IMR-90 (cell line): ENCODE measurements at regions not wholly inside any gene's neighbourhood (a gene's known extent, or its start where the extent isn't known, plus 50 kb on each side); places are given as distances from the start of the nearest gene placed in this dataset.
A peak's percentile ranks its signal among the peaks of the same experiment; 100 is the strongest.

ENCODE experiments used
- ATAC-seq: fragments of 200-7000 bp; cut with Tn5 transposase; 2 replicates; pipeline ENCODE4 v1.9.1; 2020; ENCODE audit warnings: low read depth, mild to moderate bottlenecking, moderate library complexity
- BruUV-seq: library from RNA; stranded (reverse); fragments of 400-500 nt; replicated peaks from 2 replicates; lab custom pipeline; 2021; lab: Mats Ljungman, UMichigan
- CTCF ChIA-PET: fragments of 300-600 bp; formaldehyde crosslinking; extraction: SDS; loops from one replicate; lab custom pipeline; 2021; ENCODE audit warnings: antibody characterized with exemption; lab: Yijun Ruan, JAX
- POLR2A ChIA-PET: fragments of 300-600 bp; sonication (Branson Sonifier 250); formaldehyde crosslinking; loops from one replicate; lab custom pipeline; 2022; ENCODE audit warnings: antibody characterized with exemption; ENCODE audit not compliant: unreplicated experiment; lab: Charles Lee
- DNase-seq: peaks from one replicate; pipeline ENCODE4 v3.0.0; 2013
- H2AFZ ChIP-seq: replicated peaks from 2 replicates; pipeline ENCODE3; 2013; ENCODE audit warnings: low read length, mild to moderate bottlenecking; ENCODE audit not compliant: poor library complexity
- H2AK5ac ChIP-seq: 2 replicates; pipeline ENCODE4 v1.6.1; 2013; ENCODE audit warnings: low read depth, low read length, inconsistent platforms
- H2AK9ac ChIP-seq: replicated peaks from 2 replicates; pipeline ENCODE3; 2013; ENCODE audit warnings: mild to moderate bottlenecking, low read depth, low read length, moderate library complexity; ENCODE audit not compliant: poor library complexity
- H2BK120ac ChIP-seq: 2 replicates; pipeline ENCODE4 v1.6.1; 2013; ENCODE audit warnings: low read depth, low read length, inconsistent platforms
- H2BK15ac ChIP-seq: 3 replicates; pipeline ENCODE4 v1.6.1; 2013; ENCODE audit warnings: low read depth, low read length, inconsistent platforms
- H2BK20ac ChIP-seq: 2 replicates; pipeline ENCODE4 v1.6.1; 2013; ENCODE audit warnings: low read depth, mild to moderate bottlenecking, inconsistent platforms, low read length, moderate library complexity
- H2BK5ac ChIP-seq: 2 replicates; pipeline ENCODE4 v1.6.1; 2013; ENCODE audit warnings: mild to moderate bottlenecking, low read depth, low read length, inconsistent platforms; ENCODE audit not compliant: poor library complexity, severe bottlenecking
- H3K14ac ChIP-seq: replicated peaks from 2 replicates; pipeline ENCODE4 v1.6.1; 2013; ENCODE audit warnings: low read depth, low read length, inconsistent platforms
- H3K18ac ChIP-seq: 2 replicates; pipeline ENCODE4 v1.6.1; 2013; ENCODE audit warnings: low read depth, low read length, control low read depth
- H3K23ac ChIP-seq: 2 replicates; pipeline ENCODE4 v1.6.1; 2013; ENCODE audit warnings: low read depth, low read length, inconsistent platforms
- H3K27ac ChIP-seq: 2 replicates; pipeline ENCODE4 v1.5.1; 2013; ENCODE audit warnings: mild to moderate bottlenecking, control low read depth, low read length; ENCODE audit not compliant: insufficient read depth
- H3K27me3 ChIP-seq: 2 replicates; pipeline ENCODE4 v1.6.1; 2013; ENCODE audit warnings: low read length; ENCODE audit not compliant: control insufficient read depth, insufficient read depth
- H3K36me3 ChIP-seq: 2 replicates; pipeline ENCODE4 v1.6.1; 2013; ENCODE audit warnings: low read length, mixed read lengths; ENCODE audit not compliant: control insufficient read depth, insufficient read depth
- H3K4ac ChIP-seq: 2 replicates; pipeline ENCODE4 v1.6.1; 2013; ENCODE audit warnings: low read depth, low read length, inconsistent platforms
- H3K4me1 ChIP-seq: 2 replicates; pipeline ENCODE4 v1.6.1; 2013; ENCODE audit warnings: low read length, mixed read lengths; ENCODE audit not compliant: control insufficient read depth, insufficient read depth
- H3K4me2 ChIP-seq: 2 replicates; pipeline ENCODE4 v1.6.1; 2013; ENCODE audit warnings: low read depth, mild to moderate bottlenecking, control low read depth, low read length, moderate library complexity
- H3K4me3 ChIP-seq: 2 replicates; pipeline ENCODE4 v1.5.1; 2013; ENCODE audit warnings: low read depth, mild to moderate bottlenecking, control low read depth, low read length, moderate library complexity; ENCODE audit not compliant: insufficient read depth
- H3K56ac ChIP-seq: 2 replicates; pipeline ENCODE4 v1.6.1; 2013; ENCODE audit warnings: low read length, inconsistent platforms; ENCODE audit not compliant: insufficient read depth; ENCODE audit errors: extremely low read depth
- H3K79me1 ChIP-seq, 2 experiments: 2 replicates each; pipeline ENCODE4 v1.6.1; 2013; ENCODE audit warnings: low read length in 2 of 2, inconsistent platforms in 1 of 2, low read depth in 1 of 2
- H3K9ac ChIP-seq: 2 replicates; pipeline ENCODE4 v1.6.1; 2013; ENCODE audit warnings: low read depth, low read length, control low read depth
- H3K9me1 ChIP-seq: 2 replicates; pipeline ENCODE4 v1.6.1; 2013; ENCODE audit warnings: low read length, inconsistent platforms; ENCODE audit not compliant: insufficient read depth
- H3K9me3 ChIP-seq: 2 replicates; pipeline ENCODE4 v1.6.1; 2013; ENCODE audit warnings: low read length; ENCODE audit not compliant: control insufficient read depth, insufficient read depth
- H4K20me1 ChIP-seq: 2 replicates; pipeline ENCODE4 v1.6.1; 2013; ENCODE audit warnings: low read length, inconsistent platforms; ENCODE audit not compliant: insufficient read depth
- H4K5ac ChIP-seq: 2 replicates; pipeline ENCODE4 v1.6.1; 2013; ENCODE audit warnings: mild to moderate bottlenecking, low read depth, low read length, control low read depth
- H4K8ac ChIP-seq, 2 experiments: 2 replicates each; pipeline ENCODE4 v1.6.1; 2013; ENCODE audit warnings: low read depth in 2 of 2, low read length in 2 of 2, control low read depth in 1 of 2, inconsistent platforms in 1 of 2
- H4K91ac ChIP-seq: 2 replicates; pipeline ENCODE4 v1.6.1; 2013; ENCODE audit warnings: low read depth, low read length, inconsistent platforms; ENCODE audit not compliant: insufficient read depth
- CEBPB ChIP-seq: IDR thresholded peaks from 2 replicates; pipeline ENCODE4 v1.6.1; 2012; ENCODE audit warnings: low read depth, low read length, improper control_type of control experiment
- WGBS, 2 experiments: methylation state at CpG; one replicate each; pipeline versions ENCODE4 v1.1.5 to v1.1.7; 2013; ENCODE audit warnings: missing lambda C conversion rate in 2 of 2; ENCODE audit not compliant: insufficient read length in 1 of 2; ENCODE audit errors: extremely low coverage in 2 of 2; 5-methylcytosine and 5-hydroxymethylcytosine counted together
- dilution Hi-C: fragments of 300-500 bp; cut with HindIII; formaldehyde crosslinking; loops from one replicate; pipeline ENCODE4 v1.14.3; 2018; ENCODE audit warnings: low sequenced_read_pairs; ENCODE audit not compliant: unreplicated experiment
- in situ Hi-C: fragments of 300-500 bp; cut with MboI; formaldehyde crosslinking; loops from 3 replicates; pipeline ENCODE4 v1.14.3; 2019; ENCODE audit warnings: low sequenced_read_pairs, inconsistent platforms, mixed read lengths
- intact Hi-C: fragments of 100-400 bp; cut with micrococcal nuclease; formaldehyde crosslinking; loops from 2 replicates; pipeline ENCODE4 v1.10.0; 2022
- TF ChIP-seq, protein P1 (sequence below): fragments of 150-350 bp; IDR thresholded peaks from 2 replicates; pipeline ENCODE4 v1.6.1; 2017; ENCODE audit warnings: mild to moderate bottlenecking, antibody characterized with exemption, low read length, low read depth

- Histone ChIP-seq H3K56ac (no peak overlapping the region), H2BK5ac (no peak overlapping the region), H3K9ac (no peak overlapping the region), H3K79me1 (no peaks in the 10 kb centered on the region), H2AK5ac (no peak overlapping the region), H2BK20ac (no peak overlapping the region), H3K27me3 (no peaks in the 10 kb centered on the region), H2BK15ac (no peak overlapping the region), H3K4ac (no peak overlapping the region), H3K4me1 (0 out of 2 replicates have a peak, but pooled peaks cover 4% of the 10 kb centered on the region), H4K91ac (no peak overlapping the region), H4K8ac (no peak overlapping the region), H2BK120ac (no peak overlapping the region), H3K4me2 (no peak overlapping the region), H4K20me1 (no peaks in the 10 kb centered on the region), H3K27ac (no peak overlapping the region), H3K18ac (no peak overlapping the region), H3K9me3 (no peaks in the 10 kb centered on the region), H2AK9ac (no peak overlapping the region), H3K14ac (no peak overlapping the region), H2AFZ (no peak overlapping the region), H3K23ac (no peak overlapping the region), H3K4me3 (no peak overlapping the region), H4K5ac (no peak overlapping the region), H3K9me1 (no peaks in the 10 kb centered on the region), H3K36me3 (no peaks in the 10 kb centered on the region)
- dilution Hi-C loops = no loop called here
- intact Hi-C loops = no loop called here
- no TSS peak for BruUV-seq
- DNase-seq = peak; percentile 36
- TF ChIP-seq CEBPB = peak; percentile 66
- TF ChIP-seq, protein P1, sequence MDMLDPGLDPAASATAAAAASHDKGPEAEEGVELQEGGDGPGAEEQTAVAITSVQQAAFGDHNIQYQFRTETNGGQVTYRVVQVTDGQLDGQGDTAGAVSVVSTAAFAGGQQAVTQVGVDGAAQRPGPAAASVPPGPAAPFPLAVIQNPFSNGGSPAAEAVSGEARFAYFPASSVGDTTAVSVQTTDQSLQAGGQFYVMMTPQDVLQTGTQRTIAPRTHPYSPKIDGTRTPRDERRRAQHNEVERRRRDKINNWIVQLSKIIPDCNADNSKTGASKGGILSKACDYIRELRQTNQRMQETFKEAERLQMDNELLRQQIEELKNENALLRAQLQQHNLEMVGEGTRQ = no peak
- no CpG with 5 or more reads among the region's 2 CpGs for WGBS, 2 experiments
- peak; percentile 32; the same call in 1 of the 2 replicates for ATAC-seq
- in situ Hi-C loops = no loop called here
- POLR2A ChIA-PET = no interaction called here
- CTCF ChIA-PET = interaction anchor here (0.6 kb wide), 1 partner anchor 66 kb away, joined by 5 read pairs; no protein-coding TSS in a partner anchor
Observed at GRCh38 chr4:31059753-31060522, 339.8 kb downstream of the PCDH7 start.
